WTC11 (cell line): ENCODE measurements at regions not wholly inside any gene's neighbourhood (a gene's known extent, or its start where the extent isn't known, plus 50 kb on each side); places are given as distances from the start of the nearest gene placed in this dataset.

ENCODE experiments used
- ATAC-seq: fragments of 200-7000 bp; cut with Tn5 transposase; 2 replicates; pipeline ENCODE4 v1.10.0; 2021; ENCODE audit warnings: mild to moderate bottlenecking, moderate library complexity
- CTCF ChIA-PET: fragments of 300-600 bp; sonication (Branson Sonifier 250); formaldehyde crosslinking; loops from one replicate; lab custom pipeline; 2021; ENCODE audit warnings: antibody characterized with exemption; lab: Charles Lee
- POLR2A ChIA-PET: fragments of 350-600 bp; sonication (Branson Sonifier 250); formaldehyde crosslinking; loops from one replicate; lab custom pipeline; 2021; ENCODE audit warnings: antibody characterized with exemption; lab: Charles Lee
- DNase-seq: peaks from one replicate; pipeline ENCODE4 v3.0.0; 2021; ENCODE audit warnings: low spot score
- H3K27ac Mint-ChIP-seq: 2 replicates; pipeline ENCODE4 v1.8.0; 2021; ENCODE audit warnings: mixed read lengths
- H3K27me3 Mint-ChIP-seq: 2 replicates; pipeline ENCODE4 v1.8.0; 2021; ENCODE audit warnings: low read depth, mild to moderate bottlenecking, moderate library complexity, mixed read lengths
- H3K36me3 Mint-ChIP-seq: 2 replicates; pipeline ENCODE4 v1.8.0; 2021; ENCODE audit warnings: mixed read lengths
- H3K4me1 Mint-ChIP-seq: 2 replicates; pipeline ENCODE4 v1.8.0; 2022; ENCODE audit warnings: mixed read lengths
- H3K4me3 Mint-ChIP-seq: 2 replicates; pipeline ENCODE4 v1.8.0; 2021; ENCODE audit warnings: mild to moderate bottlenecking, moderate library complexity, mixed read lengths
- H3K9me3 Mint-ChIP-seq: 2 replicates; pipeline ENCODE4 v1.8.0; 2021; ENCODE audit warnings: mixed read lengths
- ATF2 ChIP-seq: sonication (generic); formaldehyde crosslinking; IDR thresholded peaks from 2 replicates; pipeline ENCODE4 v1.8.1; 2022; ENCODE audit warnings: low read depth, missing genetic modification reagents, borderline replicate concordance
- CREB1 ChIP-seq: sonication (generic); formaldehyde crosslinking; IDR thresholded peaks from 2 replicates; pipeline ENCODE4 v1.8.0; 2023; ENCODE audit warnings: mild to moderate bottlenecking, missing genetic modification reagents
- E2F1 ChIP-seq: sonication (generic); formaldehyde crosslinking; IDR thresholded peaks from 2 replicates; pipeline ENCODE4 v1.8.0; 2022; ENCODE audit warnings: mild to moderate bottlenecking, missing genetic modification reagents
- ELF4 ChIP-seq: sonication (generic); formaldehyde crosslinking; IDR thresholded peaks from 2 replicates; pipeline ENCODE4 v1.8.1; 2022; ENCODE audit warnings: low read depth, mild to moderate bottlenecking, moderate library complexity, missing genetic modification reagents
- FOXP1 ChIP-seq: sonication (generic); formaldehyde crosslinking; IDR thresholded peaks from 2 replicates; pipeline ENCODE4 v1.8.0; 2022; ENCODE audit warnings: missing genetic modification reagents, mild to moderate bottlenecking, moderate library complexity, borderline replicate concordance
- GRHL2 ChIP-seq: fragments of 250-450 bp; sonication (Bioruptor Pico); IDR thresholded peaks from 2 replicates; pipeline ENCODE4 v1.8.0; 2022; ENCODE audit warnings: mild to moderate bottlenecking, moderate library complexity; ENCODE audit not compliant: insufficient replicate concordance, severe bottlenecking
- JAZF1 ChIP-seq: fragments of 250-450 bp; sonication (Bioruptor Pico); IDR thresholded peaks from 2 replicates; pipeline ENCODE4 v1.9.0; 2021; ENCODE audit warnings: moderate library complexity, mild to moderate bottlenecking, inconsistent platforms
- KAT7 ChIP-seq: sonication (generic); formaldehyde crosslinking; IDR thresholded peaks from 2 replicates; pipeline ENCODE4 v1.8.1; 2023; ENCODE audit warnings: missing genetic modification reagents, mild to moderate bottlenecking, borderline replicate concordance
- NFATC4 ChIP-seq: fragments of 250-450 bp; sonication (Bioruptor Pico); IDR thresholded peaks from 2 replicates; pipeline ENCODE4 v1.9.0; 2021; ENCODE audit warnings: mild to moderate bottlenecking
- NFE2L1 ChIP-seq: sonication (generic); formaldehyde crosslinking; IDR thresholded peaks from 2 replicates; pipeline ENCODE4 v1.8.1; 2023; ENCODE audit warnings: missing genetic modification reagents
- NR1H2 ChIP-seq: sonication (generic); formaldehyde crosslinking; IDR thresholded peaks from 2 replicates; pipeline ENCODE4 v1.9.0; 2021; ENCODE audit warnings: mild to moderate bottlenecking, moderate library complexity, missing genetic modification reagents
- RORB ChIP-seq: fragments of 250-450 bp; sonication (Bioruptor Pico); IDR thresholded peaks from 2 replicates; pipeline ENCODE4 v1.9.0; 2021; ENCODE audit warnings: mild to moderate bottlenecking
- SMAD3 ChIP-seq: sonication (generic); formaldehyde crosslinking; IDR thresholded peaks from 2 replicates; pipeline ENCODE4 v1.8.0; 2022; ENCODE audit warnings: missing genetic modification reagents, mild to moderate bottlenecking, borderline replicate concordance
- SMAD4 ChIP-seq: sonication (generic); formaldehyde crosslinking; IDR thresholded peaks from 2 replicates; pipeline ENCODE4 v1.8.0; 2022; ENCODE audit warnings: mild to moderate bottlenecking, missing genetic modification reagents
- ZNF121 ChIP-seq: sonication (generic); formaldehyde crosslinking; IDR thresholded peaks from 2 replicates; pipeline ENCODE4 v1.8.0; 2023; ENCODE audit warnings: missing genetic modification reagents
- ZNF138 ChIP-seq: sonication (generic); formaldehyde crosslinking; conservative IDR thresholded peaks from 2 replicates; pipeline ENCODE4 v1.8.1; 2022; ENCODE audit warnings: mild to moderate bottlenecking, moderate library complexity, missing genetic modification reagents
- ZNF416 ChIP-seq: fragments of 250-450 bp; sonication (Bioruptor Pico); IDR thresholded peaks from 2 replicates; pipeline ENCODE4 v1.9.0; 2021; ENCODE audit warnings: mild to moderate bottlenecking, inconsistent platforms
- ZNF671 ChIP-seq: fragments of 250-450 bp; sonication (Bioruptor Pico); IDR thresholded peaks from 2 replicates; pipeline ENCODE4 v1.8.0; 2021; ENCODE audit warnings: mild to moderate bottlenecking
- TF ChIP-seq, protein P1 (sequence below): sonication (generic); formaldehyde crosslinking; IDR thresholded peaks from 2 replicates; pipeline ENCODE4 v1.8.1; 2022; ENCODE audit warnings: mild to moderate bottlenecking, missing genetic modification reagents, moderate library complexity, borderline replicate concordance
- TF ChIP-seq, protein P2 (sequence below): sonication (generic); formaldehyde crosslinking; IDR thresholded peaks from 2 replicates; pipeline ENCODE4 v1.8.0; 2022; ENCODE audit warnings: mild to moderate bottlenecking, missing genetic modification reagents
- TF ChIP-seq, protein P3 (sequence below): fragments of 250-450 bp; sonication (Bioruptor Pico); conservative IDR thresholded peaks from 2 replicates; pipeline ENCODE4 v1.9.0; 2021; ENCODE audit warnings: mild to moderate bottlenecking
- TF ChIP-seq, protein P4 (sequence below): fragments of 250-450 bp; sonication (Bioruptor Pico); IDR thresholded peaks from 2 replicates; pipeline ENCODE4 v1.9.0; 2021; ENCODE audit warnings: mild to moderate bottlenecking, borderline replicate concordance
- TF ChIP-seq, protein P5 (sequence below): sonication (generic); formaldehyde crosslinking; conservative IDR thresholded peaks from 2 replicates; pipeline ENCODE4 v1.8.1; 2023; ENCODE audit warnings: mild to moderate bottlenecking, low read depth, missing genetic modification reagents, moderate library complexity

DNA sequence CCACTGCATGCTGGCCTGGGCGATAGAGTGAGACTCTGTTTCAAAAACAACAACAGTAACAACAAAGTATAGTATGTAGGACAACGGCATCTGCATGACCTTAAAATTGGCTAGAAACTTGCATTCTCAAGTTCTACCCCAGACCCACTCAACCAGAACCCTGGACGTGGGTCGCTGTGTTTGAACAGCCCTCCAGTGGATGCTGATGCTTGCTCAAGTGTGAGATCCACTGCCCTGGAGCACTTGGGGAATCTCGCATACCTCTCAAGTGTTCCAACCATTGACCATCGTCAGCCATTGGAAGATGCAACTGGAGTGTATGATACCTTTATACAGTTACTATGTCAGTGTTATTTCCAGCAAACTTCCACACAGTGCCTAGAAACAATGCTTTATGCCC, 435.9 kb downstream of the DCDC2C start (continued):
- TF ChIP-seq, protein P1, sequence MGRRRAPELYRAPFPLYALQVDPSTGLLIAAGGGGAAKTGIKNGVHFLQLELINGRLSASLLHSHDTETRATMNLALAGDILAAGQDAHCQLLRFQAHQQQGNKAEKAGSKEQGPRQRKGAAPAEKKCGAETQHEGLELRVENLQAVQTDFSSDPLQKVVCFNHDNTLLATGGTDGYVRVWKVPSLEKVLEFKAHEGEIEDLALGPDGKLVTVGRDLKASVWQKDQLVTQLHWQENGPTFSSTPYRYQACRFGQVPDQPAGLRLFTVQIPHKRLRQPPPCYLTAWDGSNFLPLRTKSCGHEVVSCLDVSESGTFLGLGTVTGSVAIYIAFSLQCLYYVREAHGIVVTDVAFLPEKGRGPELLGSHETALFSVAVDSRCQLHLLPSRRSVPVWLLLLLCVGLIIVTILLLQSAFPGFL: no peak
- TF ChIP-seq ZNF416 (no peak), NR1H2 (CRISPR knock-in tag) (no peak), CREB1 (CRISPR knock-in tag) (no peak), GRHL2 (CRISPR knock-in tag) (no peak), ELF4 (CRISPR knock-in tag) (no peak), FOXP1 (CRISPR knock-in tag) (no peak), JAZF1 (no peak), ZNF671 (CRISPR knock-in tag) (no peak), SMAD3 (CRISPR knock-in tag) (no peak)
- TF ChIP-seq, protein P2, sequence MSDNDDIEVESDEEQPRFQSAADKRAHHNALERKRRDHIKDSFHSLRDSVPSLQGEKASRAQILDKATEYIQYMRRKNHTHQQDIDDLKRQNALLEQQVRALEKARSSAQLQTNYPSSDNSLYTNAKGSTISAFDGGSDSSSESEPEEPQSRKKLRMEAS (CRISPR knock-in tag): no peak
- TF ChIP-seq, protein P3, sequence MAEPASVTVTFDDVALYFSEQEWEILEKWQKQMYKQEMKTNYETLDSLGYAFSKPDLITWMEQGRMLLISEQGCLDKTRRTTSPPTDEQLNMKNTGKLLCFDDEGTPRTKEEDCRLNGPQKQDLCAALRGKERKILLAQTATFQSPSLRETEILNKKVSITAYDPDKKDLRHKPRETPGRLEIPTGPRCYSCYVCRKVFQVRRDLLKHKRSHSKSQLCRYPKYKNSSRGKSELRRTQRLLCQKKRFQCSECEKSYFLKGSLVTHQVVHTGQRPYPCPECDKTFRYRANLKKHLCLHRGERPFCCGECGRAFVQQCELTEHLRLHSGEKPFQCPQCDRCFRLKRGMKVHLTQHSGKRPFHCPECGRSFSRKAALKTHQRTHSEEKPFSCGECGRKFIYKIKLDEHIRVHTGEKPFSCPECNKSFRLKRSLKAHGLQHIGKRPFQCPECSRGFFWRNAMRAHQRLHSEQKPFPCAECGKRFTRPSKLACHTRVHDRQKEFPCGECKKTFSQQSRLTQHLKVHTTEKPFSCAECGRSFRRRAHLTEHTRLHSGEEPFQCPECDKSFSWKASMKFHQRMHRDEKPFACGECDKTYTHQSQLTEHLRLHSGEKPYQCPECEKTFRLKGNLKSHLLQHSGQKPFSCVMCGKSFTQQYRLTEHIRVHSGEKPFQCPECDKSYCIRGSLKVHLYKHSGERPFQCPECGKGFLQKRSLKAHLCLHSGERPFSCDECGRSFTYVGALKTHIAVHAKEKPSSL (CRISPR knock-in tag): no peak
- TF ChIP-seq, protein P4, sequence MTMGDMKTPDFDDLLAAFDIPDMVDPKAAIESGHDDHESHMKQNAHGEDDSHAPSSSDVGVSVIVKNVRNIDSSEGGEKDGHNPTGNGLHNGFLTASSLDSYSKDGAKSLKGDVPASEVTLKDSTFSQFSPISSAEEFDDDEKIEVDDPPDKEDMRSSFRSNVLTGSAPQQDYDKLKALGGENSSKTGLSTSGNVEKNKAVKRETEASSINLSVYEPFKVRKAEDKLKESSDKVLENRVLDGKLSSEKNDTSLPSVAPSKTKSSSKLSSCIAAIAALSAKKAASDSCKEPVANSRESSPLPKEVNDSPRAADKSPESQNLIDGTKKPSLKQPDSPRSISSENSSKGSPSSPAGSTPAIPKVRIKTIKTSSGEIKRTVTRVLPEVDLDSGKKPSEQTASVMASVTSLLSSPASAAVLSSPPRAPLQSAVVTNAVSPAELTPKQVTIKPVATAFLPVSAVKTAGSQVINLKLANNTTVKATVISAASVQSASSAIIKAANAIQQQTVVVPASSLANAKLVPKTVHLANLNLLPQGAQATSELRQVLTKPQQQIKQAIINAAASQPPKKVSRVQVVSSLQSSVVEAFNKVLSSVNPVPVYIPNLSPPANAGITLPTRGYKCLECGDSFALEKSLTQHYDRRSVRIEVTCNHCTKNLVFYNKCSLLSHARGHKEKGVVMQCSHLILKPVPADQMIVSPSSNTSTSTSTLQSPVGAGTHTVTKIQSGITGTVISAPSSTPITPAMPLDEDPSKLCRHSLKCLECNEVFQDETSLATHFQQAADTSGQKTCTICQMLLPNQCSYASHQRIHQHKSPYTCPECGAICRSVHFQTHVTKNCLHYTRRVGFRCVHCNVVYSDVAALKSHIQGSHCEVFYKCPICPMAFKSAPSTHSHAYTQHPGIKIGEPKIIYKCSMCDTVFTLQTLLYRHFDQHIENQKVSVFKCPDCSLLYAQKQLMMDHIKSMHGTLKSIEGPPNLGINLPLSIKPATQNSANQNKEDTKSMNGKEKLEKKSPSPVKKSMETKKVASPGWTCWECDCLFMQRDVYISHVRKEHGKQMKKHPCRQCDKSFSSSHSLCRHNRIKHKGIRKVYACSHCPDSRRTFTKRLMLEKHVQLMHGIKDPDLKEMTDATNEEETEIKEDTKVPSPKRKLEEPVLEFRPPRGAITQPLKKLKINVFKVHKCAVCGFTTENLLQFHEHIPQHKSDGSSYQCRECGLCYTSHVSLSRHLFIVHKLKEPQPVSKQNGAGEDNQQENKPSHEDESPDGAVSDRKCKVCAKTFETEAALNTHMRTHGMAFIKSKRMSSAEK: no peak

DNA sequence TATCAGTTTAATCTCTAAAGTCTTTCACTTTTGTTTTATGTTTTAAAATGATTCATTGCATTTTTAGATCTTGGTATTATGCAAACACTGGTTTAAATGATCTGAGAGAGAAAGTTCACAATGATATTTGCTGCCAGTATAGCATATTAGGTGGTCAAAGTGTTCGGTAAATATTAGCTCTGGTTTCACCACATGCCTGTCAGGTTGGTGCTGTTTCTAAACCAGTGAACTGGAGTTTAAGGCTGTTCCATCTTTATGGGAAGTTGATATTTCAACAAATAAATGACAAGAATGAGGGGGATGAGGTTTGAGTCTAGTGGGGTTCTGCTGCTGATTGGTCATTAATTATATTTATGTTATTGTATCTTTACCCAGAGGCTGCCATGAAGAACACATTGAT, 436.4 kb downstream of the DCDC2C start:
- H3K27ac Mint-ChIP-seq: no peak overlapping the region
- no peaks in the 10 kb centered on the region for H3K4me1 Mint-ChIP-seq
- no peak overlapping the region for H3K4me3 Mint-ChIP-seq
- peaks cover 3% of the 10 kb centered on the region for H3K27me3 Mint-ChIP-seq
- peaks cover 84% of the 10 kb centered on the region for H3K9me3 Mint-ChIP-seq
- DNase-seq (no peak), ATAC-seq (no peak)
- CTCF ChIA-PET: no interaction called here
- POLR2A ChIA-PET: no interaction called here
- H3K36me3 Mint-ChIP-seq: peaks cover 71% of the 10 kb centered on the region
- no peak for TF ChIP-seq RORB (CRISPR knock-in tag)
- TF ChIP-seq SMAD4 (CRISPR knock-in tag): no peak
- TF ChIP-seq E2F1: no peak
- TF ChIP-seq, protein P1: no peak
- no peak for TF ChIP-seq ZNF121
- no peak for TF ChIP-seq GRHL2 (CRISPR knock-in tag)
- TF ChIP-seq, protein P5, sequence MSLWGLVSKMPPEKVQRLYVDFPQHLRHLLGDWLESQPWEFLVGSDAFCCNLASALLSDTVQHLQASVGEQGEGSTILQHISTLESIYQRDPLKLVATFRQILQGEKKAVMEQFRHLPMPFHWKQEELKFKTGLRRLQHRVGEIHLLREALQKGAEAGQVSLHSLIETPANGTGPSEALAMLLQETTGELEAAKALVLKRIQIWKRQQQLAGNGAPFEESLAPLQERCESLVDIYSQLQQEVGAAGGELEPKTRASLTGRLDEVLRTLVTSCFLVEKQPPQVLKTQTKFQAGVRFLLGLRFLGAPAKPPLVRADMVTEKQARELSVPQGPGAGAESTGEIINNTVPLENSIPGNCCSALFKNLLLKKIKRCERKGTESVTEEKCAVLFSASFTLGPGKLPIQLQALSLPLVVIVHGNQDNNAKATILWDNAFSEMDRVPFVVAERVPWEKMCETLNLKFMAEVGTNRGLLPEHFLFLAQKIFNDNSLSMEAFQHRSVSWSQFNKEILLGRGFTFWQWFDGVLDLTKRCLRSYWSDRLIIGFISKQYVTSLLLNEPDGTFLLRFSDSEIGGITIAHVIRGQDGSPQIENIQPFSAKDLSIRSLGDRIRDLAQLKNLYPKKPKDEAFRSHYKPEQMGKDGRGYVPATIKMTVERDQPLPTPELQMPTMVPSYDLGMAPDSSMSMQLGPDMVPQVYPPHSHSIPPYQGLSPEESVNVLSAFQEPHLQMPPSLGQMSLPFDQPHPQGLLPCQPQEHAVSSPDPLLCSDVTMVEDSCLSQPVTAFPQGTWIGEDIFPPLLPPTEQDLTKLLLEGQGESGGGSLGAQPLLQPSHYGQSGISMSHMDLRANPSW: no peak
- no peak for TF ChIP-seq NFATC4 (CRISPR knock-in tag)
- TF ChIP-seq NR1H2 (CRISPR knock-in tag): no peak
- TF ChIP-seq ZNF671 (CRISPR knock-in tag): no peak
- TF ChIP-seq ATF2 (CRISPR knock-in tag): no peak
- no peak for TF ChIP-seq KAT7
- TF ChIP-seq ZNF138 (CRISPR knock-in tag): no peak
- no peak for TF ChIP-seq NFE2L1 (CRISPR knock-in tag)
